BJ (cell line): ENCODE measurements at regions not wholly inside any gene's neighbourhood (a gene's known extent, or its start where the extent isn't known, plus 50 kb on each side); places are given as distances from the start of the nearest gene placed in this dataset.

Experiments
- CTCF ChIA-PET: fragments of 350-600 bp; formaldehyde crosslinking; extraction: SDS; loops from one replicate; lab custom pipeline; 2021; ENCODE audit warnings: antibody characterized with exemption, inconsistent platforms; lab: Yijun Ruan, JAX
- POLR2A ChIA-PET: fragments of 300-600 bp; sonication (Branson Sonifier 250); formaldehyde crosslinking; extraction: SDS; loops from one replicate; lab custom pipeline; 2021; ENCODE audit warnings: antibody characterized with exemption; lab: Charles Lee
- DNase-seq: peaks from one replicate; pipeline ENCODE4 v3.0.0-alpha.2; 2011; ENCODE audit warnings: low read depth
- H3K27me3 ChIP-seq: 2 replicates; pipeline ENCODE4 v1.6.0; 2011; ENCODE audit warnings: low read length; ENCODE audit not compliant: control insufficient read depth, insufficient read depth
- H3K36me3 ChIP-seq: 2 replicates; pipeline ENCODE4 v1.5.1; 2011; ENCODE audit warnings: low read length; ENCODE audit not compliant: control insufficient read depth, insufficient read depth
- H3K4me3 ChIP-seq: 2 replicates; pipeline ENCODE4 v1.5.1; 2011; ENCODE audit warnings: low read depth, mild to moderate bottlenecking, control low read depth, low read length
- CTCF ChIP-seq: IDR thresholded peaks from 2 replicates; pipeline ENCODE4 v1.5.1; 2011; ENCODE audit warnings: low read depth, mild to moderate bottlenecking, control low read depth, inconsistent platforms, low read length, moderate library complexity; ENCODE audit not compliant: insufficient read depth

- ChIA-PET CTCF (no interaction called here), POLR2A (no interaction called here)
- Histone ChIP-seq H3K36me3 (no peaks in the 10 kb centered on the region), H3K4me3 (no peak overlapping the region), H3K27me3 (no peaks in the 10 kb centered on the region)
- DNase-seq = no peak
- no peak for TF ChIP-seq CTCF
Observed at GRCh38 chr18:41814651-41815050, 140.4 kb upstream of the PIK3C3 start.

GRCh38 chr18:41809652-41810051, 145.4 kb upstream of the PIK3C3 start:
- ChIA-PET POLR2A (no interaction called here), CTCF (no interaction called here)
- no peak for DNase-seq
- Histone ChIP-seq H3K27me3 (peaks cover 3% of the 10 kb centered on the region; the same call in 1 of the 2 replicates), H3K36me3 (no peaks in the 10 kb centered on the region), H3K4me3 (no peak overlapping the region)
- no peak for TF ChIP-seq CTCF

GRCh38 chr18:41805341-41805740, 149.7 kb upstream of the PIK3C3 start:
- Histone ChIP-seq H3K36me3 (no peaks in the 10 kb centered on the region), H3K27me3 (peaks cover 3% of the 10 kb centered on the region; the same call in 1 of the 2 replicates), H3K4me3 (no peak overlapping the region)
- ChIA-PET CTCF (interaction anchor here (1.1 kb wide), 1 partner anchor 12 kb away, joined by 3 read pairs; no protein-coding TSS in a partner anchor), POLR2A (no interaction called here)
- no peak for TF ChIP-seq CTCF
- no peak for DNase-seq

- H3K36me3 ChIP-seq = no peaks in the 10 kb centered on the region
- H3K4me3 ChIP-seq = no peak overlapping the region
- H3K27me3 ChIP-seq = no peaks in the 10 kb centered on the region
- no peak for DNase-seq
- ChIA-PET POLR2A (no interaction called here), CTCF (no interaction called here)
- TF ChIP-seq CTCF = no peak
Observed at GRCh38 chr18:41798879-41799278, 156.2 kb upstream of the PIK3C3 start.

- Histone ChIP-seq H3K27me3 (0 out of 2 replicates have a peak, but pooled peaks cover 1% of the 10 kb centered on the region), H3K36me3 (no peaks in the 10 kb centered on the region), H3K4me3 (no peak overlapping the region)
- DNase-seq = no peak
- ChIA-PET POLR2A (no interaction called here), CTCF (no interaction called here)
- TF ChIP-seq CTCF = no peak
Observed at GRCh38 chr18:41790687-41791086, 164.3 kb upstream of the PIK3C3 start.
